ENCODE measurements at regions not wholly inside any gene's neighbourhood (a gene's known extent, or its start where the extent isn't known, plus 50 kb on each side); places are given as distances from the start of the nearest gene placed in this dataset.

- no peak for TF ChIP-seq CTCF (IDR thresholded peaks at IDR 0.05)
- Histone ChIP-seq H3K27ac (no peak overlapping the region), H3K4me3 (no peak overlapping the region)
- DNase-seq (ENCODE audit: low spot score), result no peak
Measured at GRCh38 chr5:90201923-90202322, 207.6 kb downstream of the CETN3 start.

GRCh38 chr5:90193185-90193822, 216.3 kb downstream of the CETN3 start:
- no peak overlapping the region for H3K27ac ChIP-seq
- H3K4me3 ChIP-seq, result no peak overlapping the region
- no peak for TF ChIP-seq CTCF (IDR thresholded peaks at IDR 0.05)
- DNase-seq (ENCODE audit: low spot score), result no peak

- H3K27ac ChIP-seq, result no peak overlapping the region
- TF ChIP-seq CTCF (IDR thresholded peaks at IDR 0.05), result no peak
- no peak overlapping the region for H3K4me3 ChIP-seq
- DNase-seq (ENCODE audit: low spot score), result no peak
Measured at GRCh38 chr5:90191352-90192045, 218.1 kb downstream of the CETN3 start.

GRCh38 chr5:90185897-90186468, 223.6 kb downstream of the CETN3 start:
- Histone ChIP-seq H3K4me3 (no peak overlapping the region), H3K27ac (no peak overlapping the region)
- no peak for TF ChIP-seq CTCF (IDR thresholded peaks at IDR 0.05)
- DNase-seq (ENCODE audit: low spot score), result no peak

- Histone ChIP-seq H3K4me3 (no peak overlapping the region), H3K27ac (no peak overlapping the region)
- DNase-seq (ENCODE audit: low spot score), result no peak
- TF ChIP-seq CTCF (IDR thresholded peaks at IDR 0.05), result no peak
Measured at GRCh38 chr5:90184764-90185163, 224.8 kb downstream of the CETN3 start.

- TF ChIP-seq CTCF (IDR thresholded peaks at IDR 0.05), result no peak
- no peak overlapping the region for H3K4me3 ChIP-seq
- no peak for DNase-seq (ENCODE audit: low spot score)
- no peak overlapping the region for H3K27ac ChIP-seq
Measured at GRCh38 chr5:90182726-90183125, 226.8 kb downstream of the CETN3 start.

- Histone ChIP-seq H3K4me3 (no peak overlapping the region), H3K27ac (no peak overlapping the region)
- no peak for DNase-seq (ENCODE audit: low spot score)
- no peak for TF ChIP-seq CTCF (IDR thresholded peaks at IDR 0.05)
Measured at GRCh38 chr5:90174236-90174635, 235.3 kb downstream of the CETN3 start.
